H1 (cell line): ENCODE measurements at regions not wholly inside any gene's neighbourhood (a gene's known extent, or its start where the extent isn't known, plus 50 kb on each side); places are given as distances from the start of the nearest gene placed in this dataset.

ENCODE experiments used
- CTCF ChIA-PET: fragments of 300-600 bp; sonication (Branson Sonifier 250); formaldehyde crosslinking; loops from one replicate; lab custom pipeline; 2021; ENCODE audit not compliant: partially characterized antibody; lab: Charles Lee
- POLR2A ChIA-PET: fragments of 300-600 bp; sonication (Branson Sonifier 250); formaldehyde crosslinking; loops from one replicate; lab custom pipeline; 2021; ENCODE audit warnings: inconsistent platforms; ENCODE audit not compliant: partially characterized antibody; lab: Charles Lee
- DNase-seq, 2 experiments: peaks; one replicate each; pipeline versions ENCODE4 v3.0.0 to v3.0.0-alpha.2; 2010 to 2022; ENCODE audit warnings: low spot score in 2 of 2, low read depth in 1 of 2, mixed read lengths in 1 of 2
- FAIRE-seq: peaks from 2 replicates; lab custom pipeline; 2011; peaks lifted over from hg19 to GRCh38; lab: Jason Lieb, UNC
- H2AFZ ChIP-seq: 2 replicates; pipeline ENCODE4 v1.8.1; 2012; ENCODE audit warnings: low read length, inconsistent platforms
- H2AK5ac ChIP-seq: 2 replicates; pipeline ENCODE4 v1.6.1; 2013; ENCODE audit warnings: low read depth, low read length
- H2BK120ac ChIP-seq: replicated peaks from 2 replicates; pipeline ENCODE3; 2013; ENCODE audit warnings: low read depth, low read length, inconsistent platforms
- H2BK12ac ChIP-seq: 2 replicates; pipeline ENCODE4 v1.6.1; 2013; ENCODE audit warnings: low read depth, low read length
- H2BK15ac ChIP-seq: 2 replicates; pipeline ENCODE4 v1.6.1; 2013; ENCODE audit warnings: low read length
- H2BK20ac ChIP-seq: 2 replicates; pipeline ENCODE4 v1.6.1; 2013; ENCODE audit warnings: low read length
- H2BK5ac ChIP-seq: 2 replicates; pipeline ENCODE4 v1.6.1; 2013; ENCODE audit warnings: low read depth, low read length
- H3K14ac ChIP-seq: 2 replicates; pipeline ENCODE4 v1.6.1; 2013; ENCODE audit warnings: inconsistent platforms; ENCODE audit not compliant: insufficient read length
- H3K18ac ChIP-seq: 2 replicates; pipeline ENCODE4 v1.6.1; 2013; ENCODE audit warnings: low read length; ENCODE audit errors: extremely low read depth
- H3K23ac ChIP-seq: 2 replicates; pipeline ENCODE4 v1.6.1; 2013; ENCODE audit warnings: inconsistent platforms; ENCODE audit not compliant: insufficient read length
- H3K23me2 ChIP-seq: 2 replicates; pipeline ENCODE4 v1.6.1; 2013; ENCODE audit warnings: low read depth, low read length
- H3K27ac ChIP-seq: 2 replicates; pipeline ENCODE4 v1.6.1; 2011; ENCODE audit warnings: low read depth, low read length, inconsistent platforms
- H3K27me3 ChIP-seq, 4 experiments: replicated peaks in 1 of 4; 1 replicate in 1 of 4; 2 replicates in 3 of 4; pipeline versions ENCODE4 v1.6.1 to v1.8.1; 2011 to 2013; ENCODE audit warnings: low read length in 3 of 4, mild to moderate bottlenecking in 3 of 4, inconsistent platforms in 2 of 4, mixed read lengths in 2 of 4, moderate library complexity in 1 of 4; ENCODE audit not compliant: control insufficient read depth in 3 of 4, insufficient read depth in 3 of 4; ENCODE audit errors: extremely low read depth in 1 of 4
- H3K36me3 ChIP-seq, 4 experiments: 2 replicates each; pipeline versions ENCODE4 v1.6.1 to v1.8.1; 2011 to 2013; ENCODE audit warnings: mild to moderate bottlenecking in 4 of 4, low read length in 3 of 4, moderate library complexity in 2 of 4, control low read depth in 1 of 4, inconsistent platforms in 1 of 4; ENCODE audit not compliant: insufficient read depth in 4 of 4, control insufficient read depth in 2 of 4
- H3K4ac ChIP-seq: replicated peaks from 2 replicates; pipeline ENCODE3; 2013; ENCODE audit warnings: low read length, low read depth, mixed read lengths, inconsistent platforms; ENCODE audit not compliant: insufficient read length
- H3K4me1 ChIP-seq, 4 experiments: replicated peaks in 1 of 4; 1 replicate in 1 of 4; 2 replicates in 3 of 4; pipeline versions ENCODE4 v1.6.1 to v1.8.1; 2011 to 2013; ENCODE audit warnings: low read length in 3 of 4, inconsistent platforms in 2 of 4, mixed read lengths in 1 of 4; ENCODE audit not compliant: insufficient read depth in 4 of 4, control insufficient read depth in 3 of 4
- H3K4me2 ChIP-seq, 2 experiments: 2 replicates each; pipeline versions ENCODE4 v1.6.1 to v1.8.1; 2011 to 2013; ENCODE audit warnings: low read depth in 2 of 2, low read length in 2 of 2, control low read depth in 1 of 2, inconsistent platforms in 1 of 2, mild to moderate bottlenecking in 1 of 2; ENCODE audit not compliant: insufficient read depth in 1 of 2
- H3K4me3 ChIP-seq, 4 experiments: fragments of 200-600, 300-600 bp in 1 of 4; sonication (generic), shearing (Covaris generic), sonication (Bioruptor Twin) in 1 of 4; 2 replicates each; pipeline versions ENCODE4 v1.5.1 to v1.8.1; 2011 to 2016; ENCODE audit warnings: low read length in 4 of 4, low read depth in 3 of 4, control low read depth in 2 of 4, inconsistent platforms in 2 of 4, mild to moderate bottlenecking in 2 of 4, mixed read lengths in 1 of 4, moderate library complexity in 1 of 4; ENCODE audit not compliant: insufficient read depth in 2 of 4; ENCODE audit errors: extremely low read depth in 1 of 4
- H3K56ac ChIP-seq: replicated peaks from 2 replicates; pipeline ENCODE3; 2013; ENCODE audit warnings: low read depth, mild to moderate bottlenecking, mixed read lengths, low read length, inconsistent platforms; ENCODE audit not compliant: insufficient read length
- H3K79me1 ChIP-seq: 2 replicates; pipeline ENCODE4 v1.6.1; 2013; ENCODE audit warnings: low read depth, low read length, control low read depth
- H3K79me2 ChIP-seq, 2 experiments: 2 replicates each; pipeline versions ENCODE4 v1.6.1 to v1.8.1; 2012 to 2013; ENCODE audit warnings: low read length in 2 of 2, mild to moderate bottlenecking in 2 of 2, inconsistent platforms in 1 of 2; ENCODE audit not compliant: insufficient read depth in 2 of 2, control insufficient read depth in 1 of 2
- H3K9ac ChIP-seq, 4 experiments: replicated peaks in 1 of 4; 1 replicate in 1 of 4; 2 replicates in 3 of 4; pipeline versions ENCODE4 v1.6.1 to v1.8.1; 2011 to 2013; ENCODE audit warnings: low read depth in 3 of 4, low read length in 3 of 4, control low read depth in 2 of 4, mild to moderate bottlenecking in 2 of 4, moderate library complexity in 2 of 4, inconsistent platforms in 1 of 4; ENCODE audit errors: extremely low read depth in 1 of 4
- H3K9me3 ChIP-seq, 2 experiments: 2 replicates each; pipeline versions ENCODE4 v1.6.1 to v1.8.1; 2012 to 2013; ENCODE audit warnings: mild to moderate bottlenecking in 2 of 2, moderate library complexity in 2 of 2, control low read depth in 1 of 2, inconsistent platforms in 1 of 2, low read depth in 1 of 2, low read length in 1 of 2, mixed read lengths in 1 of 2; ENCODE audit not compliant: insufficient read depth in 2 of 2
- H4K20me1 ChIP-seq, 2 experiments: replicated peaks in 1 of 2; 2 replicates each; pipeline versions ENCODE3 to v1.8.1; 2011 to 2013; ENCODE audit warnings: inconsistent platforms in 2 of 2, low read length in 2 of 2, mild to moderate bottlenecking in 1 of 2; ENCODE audit not compliant: insufficient read depth in 2 of 2, control insufficient read depth in 1 of 2
- H4K5ac ChIP-seq: 2 replicates; pipeline ENCODE4 v1.6.1; 2013; ENCODE audit warnings: low read length, low read depth, mixed read lengths, inconsistent platforms; ENCODE audit not compliant: insufficient read length
- H4K8ac ChIP-seq: 2 replicates; pipeline ENCODE4 v1.8.0; 2013; ENCODE audit warnings: mild to moderate bottlenecking, moderate library complexity, low read length, inconsistent platforms; ENCODE audit not compliant: insufficient read depth; ENCODE audit errors: extremely low read depth
- H4K91ac ChIP-seq: replicated peaks from 2 replicates; pipeline ENCODE3; 2013; ENCODE audit warnings: low read length, mixed read lengths, inconsistent platforms; ENCODE audit not compliant: insufficient read length
- CBX5 ChIP-seq: fragments of 300-800, 300-1000 bp; sonication (generic); IDR thresholded peaks from 2 replicates; pipeline ENCODE4 v1.7.1; 2016; ENCODE audit warnings: antibody characterized with exemption, low read length, low read depth
- JUND ChIP-seq: IDR thresholded peaks from 2 replicates; pipeline ENCODE4 v1.6.1; 2011; ENCODE audit warnings: mild to moderate bottlenecking, improper control_type of control experiment, low read length
- SIN3A ChIP-seq, 2 experiments: IDR thresholded peaks in 1 of 2; conservative IDR thresholded peaks in 1 of 2; 2 replicates each; pipeline ENCODE4 v1.6.1; 2011 to 2012; ENCODE audit warnings: low read length in 2 of 2, improper control_type of control experiment in 1 of 2, low read depth in 1 of 2, mild to moderate bottlenecking in 1 of 2
- TBP ChIP-seq: IDR thresholded peaks from 2 replicates; pipeline ENCODE4 v1.6.1; 2011; ENCODE audit warnings: low read depth, low read length, improper control_type of control experiment
- WGBS, 2 experiments: shearing (Covaris generic) in 1 of 2; methylation state at CpG; one replicate each; pipeline versions ENCODE4 v1.1.6 to v1.1.7; 2013 to 2015; ENCODE audit warnings: low lambda C conversion rate in 2 of 2, mixed read lengths in 2 of 2, inconsistent platforms in 1 of 2, low coverage in 1 of 2, missing lambda C conversion rate in 1 of 2; ENCODE audit not compliant: insufficient replicate concordance in 2 of 2, insufficient coverage in 1 of 2, insufficient read length in 1 of 2; ENCODE audit errors: extremely low coverage in 1 of 2, missing lambda C conversion rate in 1 of 2; 5-methylcytosine and 5-hydroxymethylcytosine counted together

GRCh38 chr10:129048513-129048912 is 418.5 kb upstream of the MGMT start:
- no peak overlapping the region for H2BK5ac ChIP-seq
- H2BK120ac ChIP-seq = no peak overlapping the region
- H4K20me1 ChIP-seq = no peaks in the 10 kb centered on the region
- H3K14ac ChIP-seq = no peak overlapping the region
- H3K27me3 ChIP-seq = no peaks in the 10 kb centered on the region
- H3K4me1 ChIP-seq = no peaks in the 10 kb centered on the region
- no peaks in the 10 kb centered on the region for H3K79me2 ChIP-seq
- no peak overlapping the region for H3K4ac ChIP-seq
- FAIRE-seq (no peak), DNase-seq (no peak)
- H3K9me3 ChIP-seq = no peaks in the 10 kb centered on the region
- TF ChIP-seq SIN3A (conservative IDR thresholded peaks at IDR 0.05 in 1 of 2, IDR thresholded peaks at IDR 0.05 in 1 of 2; ENCODE audit: low read depth in 1 of 2, low read length in 2 of 2) (no peak), JUND (no peak), TBP (no peak), CBX5 (no peak)
- H4K8ac ChIP-seq = no peak overlapping the region
- no peaks in the 10 kb centered on the region for H3K23me2 ChIP-seq
- H3K18ac ChIP-seq = no peak overlapping the region
- no peak overlapping the region for H4K91ac ChIP-seq
- H4K5ac ChIP-seq = no peak overlapping the region
- H3K4me3 ChIP-seq = no peak overlapping the region
- H2BK12ac ChIP-seq = no peak overlapping the region
- ChIA-PET POLR2A (no interaction called here), CTCF (interaction anchor here (1.1 to 1.2 kb wide), 2 partner anchors 14 to 283 kb away, joined by 3 read pairs; no protein-coding TSS in a partner anchor)
- 91% methylated on average over 12 of the region's 12 CpGs; no CpG with 5 or more reads in 1 of the 2 experiments for WGBS, 2 experiments
- H2BK20ac ChIP-seq = no peak overlapping the region
- H3K79me1 ChIP-seq = no peaks in the 10 kb centered on the region
- H2BK15ac ChIP-seq = no peak overlapping the region
- no peak overlapping the region for H3K9ac ChIP-seq
- H3K27ac ChIP-seq = no peak overlapping the region
- no peak overlapping the region for H3K4me2 ChIP-seq
- no peaks in the 10 kb centered on the region for H3K36me3 ChIP-seq
- H3K56ac ChIP-seq = no peak overlapping the region
- no peak overlapping the region for H2AK5ac ChIP-seq
- no peak overlapping the region for H2AFZ ChIP-seq
- H3K23ac ChIP-seq = no peak overlapping the region
